Activated CD4-positive, alpha-beta T cell treated with anti-CD3 and anti-CD28 coated beads, Interleukin-2, amount 50 U/mL, for 4 hours (primary cell): ENCODE measurements at regions not wholly inside any gene's neighbourhood (a gene's known extent, or its start where the extent isn't known, plus 50 kb on each side); places are given as distances from the start of the nearest gene placed in this dataset.
"Not testable (repeated sequence)": the region's sequence is repeated elsewhere in the genome, so short reads cannot be mapped to it uniquely, and the experiment has no call there.

Source experiments
- DNase-seq, 2 experiments: peaks; one replicate each; pipeline ENCODE4 v3.0.0-alpha.2; 2020

- DNase-seq: no peak
Measured at GRCh38 chr5:173667702-173668101, 51.3 kb upstream of the BOD1 start.

- DNase-seq: no peak
Measured at GRCh38 chr5:173668245-173668800, 51.9 kb upstream of the BOD1 start.

DNA sequence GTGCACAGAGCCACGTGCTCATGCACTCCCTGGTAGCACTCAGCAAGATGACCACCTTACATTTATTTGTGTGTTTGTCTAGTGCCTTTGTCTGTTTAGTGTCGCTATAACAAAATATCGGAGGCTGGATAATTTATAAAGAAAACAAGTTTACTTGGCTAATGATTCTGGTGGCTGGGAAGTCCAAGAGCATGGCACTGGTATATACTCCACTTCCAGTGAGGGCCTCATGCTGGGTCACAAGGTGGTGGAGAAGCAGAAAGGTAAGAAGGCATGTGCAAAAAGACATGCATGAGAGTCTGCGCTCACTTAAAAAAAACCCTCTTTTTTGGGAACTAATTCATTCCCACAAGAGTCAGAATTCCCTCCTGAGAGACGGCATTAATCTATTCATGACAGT lies 52.5 kb upstream of the BOD1 start:
- DNase-seq: no peak

GRCh38 chr5:173669483-173669882 lies 53.0 kb upstream of the BOD1 start:
- DNase-seq: no peak

- DNase-seq: no peak
Measured at GRCh38 chr5:173670130-173670651, 53.7 kb upstream of the BOD1 start.

DNA sequence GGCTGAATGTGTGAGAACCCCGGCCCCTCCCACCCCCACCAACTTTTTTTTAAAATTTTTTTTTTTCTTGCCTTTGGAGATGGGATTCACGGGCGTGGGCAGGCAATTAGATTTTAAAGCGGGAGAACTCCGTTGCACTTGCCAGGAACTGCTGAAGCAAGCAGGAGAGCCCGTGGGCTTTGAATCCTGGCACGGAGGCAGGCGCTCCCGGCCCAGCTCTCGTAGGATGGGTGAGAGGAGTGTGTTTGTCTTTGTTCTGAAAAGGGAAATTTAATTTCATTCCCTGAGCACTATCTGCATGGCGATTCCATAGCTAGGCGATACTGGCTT lies 54.3 kb upstream of the BOD1 start:
- DNase-seq: no peak

GRCh38 chr5:173671121-173671949 lies 54.9 kb upstream of the BOD1 start:
- DNase-seq: no peak

- no peak for DNase-seq
Measured at GRCh38 chr5:173672166-173672565, 55.7 kb upstream of the BOD1 start.

GRCh38 chr5:173672891-173673290 lies 56.4 kb upstream of the BOD1 start:
- DNase-seq: no peak

- DNase-seq: no peak
Measured at GRCh38 chr5:173673295-173674101, 57.0 kb upstream of the BOD1 start.

DNA sequence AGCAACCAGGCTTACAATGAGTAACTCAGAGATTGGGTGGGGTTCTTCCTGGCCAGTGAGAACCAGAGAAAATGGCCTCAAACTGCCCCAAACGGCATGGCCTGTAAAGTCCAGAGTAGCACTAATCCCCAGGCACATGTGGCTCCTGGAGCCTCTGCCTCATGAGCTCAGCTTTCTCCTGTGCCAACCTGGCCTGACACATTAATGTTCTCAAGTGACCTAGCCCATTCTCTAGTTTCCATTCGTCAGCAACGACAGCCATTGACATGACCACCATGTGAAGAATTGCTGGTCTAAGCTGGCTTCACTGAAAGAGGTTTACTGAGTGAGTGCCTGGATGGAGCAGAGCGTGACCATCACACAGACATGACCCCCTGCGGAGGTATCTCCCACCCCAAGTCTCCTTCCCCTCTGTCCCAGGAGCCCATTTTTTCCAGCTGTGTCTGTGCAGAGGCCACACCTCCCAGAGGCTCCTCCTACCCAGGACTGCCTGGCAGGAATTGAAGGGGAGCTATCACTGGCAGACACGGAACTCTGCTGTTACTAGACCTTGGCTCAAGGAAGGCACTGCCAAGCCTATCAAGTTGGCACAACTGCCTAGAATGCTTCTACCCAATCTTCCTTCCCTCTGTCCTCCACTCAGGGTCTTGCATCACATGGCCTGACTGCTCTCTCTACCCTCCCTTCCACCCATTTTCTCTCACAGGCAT lies 59.0 kb upstream of the BOD1 start:
- no peak for DNase-seq

DNA sequence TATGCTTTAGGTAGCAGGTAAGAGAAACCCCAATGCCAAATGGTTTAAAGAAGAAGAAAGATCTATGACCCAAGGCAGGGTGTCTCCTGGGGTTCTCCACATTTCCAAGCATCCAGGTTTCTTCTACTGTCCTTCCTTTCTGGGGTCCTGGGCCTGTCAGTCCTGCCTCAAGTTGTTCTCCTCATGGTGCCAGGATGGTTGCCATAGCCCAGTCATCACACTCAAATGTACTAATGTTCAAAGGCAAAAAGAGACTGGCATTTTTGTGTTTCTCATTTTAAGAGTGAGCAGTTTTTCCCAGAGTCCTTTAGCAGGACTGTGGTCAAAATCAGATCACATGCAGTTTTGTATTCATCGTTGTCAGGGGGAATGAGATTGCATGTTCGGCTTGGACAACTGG lies 59.9 kb upstream of the BOD1 start:
- no peak for DNase-seq

DNA sequence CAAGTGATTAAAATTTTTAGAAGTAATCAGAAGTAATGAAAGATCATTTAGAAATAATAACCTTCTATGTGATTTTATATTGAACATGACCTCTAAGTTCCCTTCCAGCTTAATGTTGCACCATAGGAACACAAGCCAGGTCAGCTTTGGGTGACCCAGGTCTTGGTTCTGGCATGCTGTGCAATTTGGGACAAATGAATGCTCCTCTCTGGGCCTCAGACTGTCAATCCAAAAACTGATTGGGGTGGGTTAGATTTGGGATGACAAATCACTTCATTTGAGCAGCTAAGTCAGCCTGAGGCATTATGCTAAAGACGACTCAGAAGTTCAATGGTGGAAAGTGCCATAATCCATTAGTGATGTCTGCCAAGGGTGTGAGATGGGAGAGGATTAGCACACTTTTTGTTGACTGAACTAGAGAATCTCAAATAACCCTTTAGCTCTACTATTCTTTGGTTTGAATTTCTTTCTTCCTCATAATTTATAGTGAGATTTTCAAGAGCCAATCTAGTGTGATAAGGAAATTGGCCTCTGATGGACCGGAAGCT lies 60.7 kb upstream of the BOD1 start:
- no peak for DNase-seq

- no peak for DNase-seq
Measured at GRCh38 chr5:173679909-173680630, 63.6 kb upstream of the BOD1 start.

- no peak for DNase-seq
Measured at GRCh38 chr5:173680660-173681242, 64.3 kb upstream of the BOD1 start.

GRCh38 chr5:173682313-173682712 lies 65.9 kb upstream of the BOD1 start:
- DNase-seq: no peak

- DNase-seq: not testable (repeated sequence)
Measured at GRCh38 chr5:173684535-173684934, 68.1 kb upstream of the BOD1 start.

DNA sequence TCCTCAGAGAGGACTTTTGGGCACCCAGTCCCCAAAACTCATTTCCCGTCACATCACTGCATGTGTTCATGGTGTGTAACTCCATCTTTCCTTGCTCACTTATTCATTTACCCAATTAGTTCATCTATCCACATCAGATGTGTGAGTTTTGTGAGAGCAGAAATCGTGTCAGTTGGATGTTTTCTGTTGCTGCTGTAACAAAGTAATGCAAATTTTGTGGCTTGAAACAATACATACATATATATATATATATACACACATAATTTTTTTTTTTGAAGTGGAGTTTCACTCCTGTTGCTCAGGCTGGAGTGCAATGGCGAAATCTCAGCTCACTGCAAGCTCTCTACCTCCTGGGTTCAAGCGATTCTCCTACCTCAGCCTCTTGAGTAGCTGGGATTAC lies 70.5 kb upstream of the BOD1 start:
- DNase-seq: no peak

- no peak for DNase-seq
Measured at GRCh38 chr5:173688703-173689102, 72.3 kb upstream of the BOD1 start.

DNA sequence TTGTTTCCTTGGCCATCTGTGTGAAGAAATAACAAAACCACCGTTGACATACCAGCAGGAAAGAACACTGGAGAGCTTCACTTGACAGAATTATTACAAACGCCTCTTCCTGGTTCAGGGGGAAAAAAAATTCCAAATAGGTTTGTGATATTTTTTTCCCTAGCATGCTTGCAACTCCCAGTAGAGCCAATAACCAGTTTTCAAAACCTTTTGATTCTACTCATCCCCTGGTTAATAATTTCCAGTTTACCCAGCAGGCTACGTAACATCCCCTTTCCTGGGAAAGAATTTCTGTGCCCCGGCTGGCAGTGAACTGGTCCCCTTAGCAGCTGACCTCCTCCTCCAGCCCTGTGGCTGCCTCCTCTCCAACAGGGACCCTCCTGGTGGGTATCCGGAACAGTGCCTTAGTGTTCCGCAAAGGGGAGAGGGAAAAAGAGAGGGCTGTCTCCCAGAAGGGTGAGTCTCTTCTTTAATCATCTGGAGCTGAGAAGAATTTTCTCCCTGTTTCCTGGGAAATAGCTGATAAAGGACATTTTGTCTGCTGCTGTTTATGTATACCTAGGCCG lies 72.8 kb upstream of the BOD1 start:
- no peak for DNase-seq

GRCh38 chr5:173689737-173690360 lies 73.4 kb upstream of the BOD1 start:
- no peak for DNase-seq
